Esophagus mucosa (tissue), 1 donor: ENCODE measurements at regions not wholly inside any gene's neighbourhood (a gene's known extent, or its start where the extent isn't known, plus 50 kb on each side); places are given as distances from the start of the nearest gene placed in this dataset.

ENCODE experiments used
- ATAC-seq: fragments of 200-7000 bp; cut with Tn5 transposase; one replicate; pipeline ENCODE4 v1.9.1; 2020
- donor health status: DM: yes; HTN: yes; CAD: no.

DNA sequence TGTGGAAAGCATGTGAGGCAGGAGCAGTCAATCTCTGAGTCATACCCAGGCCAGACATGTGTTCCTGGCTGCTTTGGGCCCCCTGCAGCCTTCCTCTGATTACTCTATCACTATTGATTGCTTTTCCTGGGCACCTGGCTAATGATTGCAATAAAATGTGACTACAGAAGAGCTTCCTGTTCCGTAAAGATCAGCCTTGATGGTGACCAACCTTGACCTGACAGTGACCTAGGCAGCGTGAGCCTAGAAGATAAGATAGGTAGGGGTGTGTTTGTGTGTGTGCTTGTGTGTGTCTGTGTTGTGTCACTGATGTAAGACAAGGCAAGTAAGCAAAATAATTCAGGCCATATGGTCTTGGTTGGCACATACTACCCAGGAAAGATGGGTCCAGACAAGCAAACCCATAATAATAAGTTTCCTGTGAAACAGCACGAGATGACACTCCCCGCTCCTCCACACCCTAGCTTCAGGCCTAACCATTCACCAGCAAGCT is 367.7 kb upstream of the CDH11 start:
- ATAC-seq, result peak; percentile 39

DNA sequence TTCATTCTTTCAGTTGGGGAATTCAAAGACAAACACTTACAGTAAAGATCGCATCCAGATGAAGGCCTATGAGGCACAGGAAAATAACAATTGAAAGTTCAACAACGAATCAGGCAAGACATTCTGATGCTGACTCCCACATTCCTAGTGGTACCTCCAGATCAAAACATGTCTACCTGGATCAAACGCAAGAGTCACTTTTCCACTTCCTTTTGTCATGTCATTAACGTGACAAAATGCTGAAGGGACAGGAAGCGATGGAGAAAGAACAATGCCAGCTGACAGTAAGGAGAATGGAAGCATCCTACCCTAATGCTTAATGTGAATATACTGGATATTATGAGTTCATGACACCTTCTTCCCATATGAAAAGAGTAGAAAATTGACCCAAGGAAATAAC is 365.4 kb upstream of the CDH11 start:
- ATAC-seq, result no peak

DNA sequence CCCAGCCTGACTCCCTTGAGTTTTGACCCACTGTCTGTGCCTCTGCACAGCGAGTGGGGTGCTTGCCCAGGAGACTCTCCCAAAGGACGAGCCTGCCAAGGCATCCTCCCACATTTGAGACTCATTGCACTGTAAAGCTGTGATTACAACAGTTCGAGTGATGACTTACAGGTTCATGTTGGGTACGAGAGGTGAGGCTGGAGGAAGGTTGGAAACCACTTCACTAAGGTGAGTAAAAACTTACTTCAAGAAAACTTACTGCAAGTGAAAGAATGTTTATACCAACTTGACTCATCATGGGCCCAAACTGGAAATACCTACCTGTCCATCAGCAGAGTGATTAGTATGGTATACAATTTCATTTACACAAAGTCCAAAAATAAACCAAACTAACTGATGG is 360.1 kb upstream of the CDH11 start:
- ATAC-seq, result peak; percentile 66

DNA sequence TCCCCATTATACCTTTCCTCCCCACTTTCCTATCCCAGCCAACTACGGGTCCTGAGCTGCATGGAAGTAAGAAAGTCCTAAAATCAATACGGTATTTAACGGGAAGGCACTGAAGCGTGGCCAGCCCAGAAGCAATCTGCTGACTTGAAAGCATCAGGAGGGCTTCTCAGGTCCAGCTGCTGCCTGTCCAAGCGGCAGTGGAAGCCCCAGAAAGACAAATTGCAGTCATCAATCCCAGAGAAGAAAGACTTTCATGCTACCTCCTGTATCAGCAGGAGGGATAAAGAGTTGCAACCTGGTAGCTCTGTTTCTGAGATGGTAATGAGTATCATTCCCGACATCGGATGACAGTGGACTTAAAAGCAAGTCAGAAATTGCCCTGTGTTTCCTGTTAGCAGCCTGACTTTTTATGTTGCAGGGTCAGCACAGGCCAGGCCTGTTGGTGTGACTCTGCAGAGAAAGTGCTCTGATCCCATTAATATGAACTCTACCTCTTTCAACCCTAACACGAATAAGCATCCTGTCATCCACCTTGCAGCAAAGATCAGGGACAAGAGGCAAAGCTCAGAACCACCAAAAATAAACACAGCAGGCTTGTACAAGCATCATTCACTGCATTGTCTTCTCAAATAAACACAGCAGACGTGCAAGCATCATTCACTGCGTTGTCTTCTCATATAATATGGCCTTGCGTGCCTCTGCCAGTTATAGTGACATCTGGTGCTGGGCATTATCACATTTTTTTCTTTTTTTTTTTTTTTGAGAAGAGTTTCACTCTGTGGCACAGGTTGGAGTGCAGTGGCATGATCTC is 358.6 kb upstream of the CDH11 start:
- no peak for ATAC-seq

DNA sequence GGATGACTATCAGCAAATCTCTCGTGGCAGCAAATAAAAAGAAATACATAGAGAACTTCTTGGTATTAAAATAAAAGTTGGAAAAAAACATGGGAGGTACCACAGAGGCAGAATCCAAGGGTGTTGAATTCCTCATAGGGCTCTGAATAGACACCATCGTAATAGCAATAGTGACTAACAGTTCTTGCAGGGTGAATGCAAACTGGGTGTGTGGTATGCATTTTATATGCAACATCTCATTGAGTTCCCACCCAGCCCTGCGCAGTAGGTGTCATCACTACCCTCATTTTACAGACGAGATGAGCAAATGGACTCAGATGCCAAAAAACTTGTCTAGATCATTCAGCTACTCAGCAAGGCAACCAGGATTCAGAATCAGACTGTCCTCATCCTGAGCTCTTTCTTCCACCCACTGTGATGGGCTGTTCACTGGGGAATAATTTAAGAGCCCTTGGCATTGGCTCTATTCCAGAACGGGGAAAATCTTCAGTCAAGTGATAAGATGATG is 354.6 kb upstream of the CDH11 start:
- ATAC-seq, result no peak

DNA sequence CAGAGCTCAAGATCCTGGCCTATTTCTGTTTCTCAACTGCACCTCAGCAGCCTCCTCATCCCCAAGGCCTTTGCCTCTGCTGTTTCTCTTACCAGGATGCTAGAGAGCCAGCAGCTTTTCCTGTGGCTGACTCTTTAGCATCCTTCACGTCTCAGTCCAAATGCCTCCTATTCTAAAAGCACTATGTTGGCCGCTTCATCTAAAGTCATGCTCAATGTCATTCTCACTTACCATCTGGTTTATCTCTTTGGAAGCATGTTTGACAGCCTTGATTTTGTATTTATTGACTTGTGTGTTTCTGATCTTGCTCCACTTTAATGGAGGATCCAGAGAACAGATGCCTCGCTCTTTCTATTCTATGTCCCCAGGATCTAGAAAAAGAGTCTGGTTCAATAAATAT is 351.8 kb upstream of the CDH11 start:
- no peak for ATAC-seq

DNA sequence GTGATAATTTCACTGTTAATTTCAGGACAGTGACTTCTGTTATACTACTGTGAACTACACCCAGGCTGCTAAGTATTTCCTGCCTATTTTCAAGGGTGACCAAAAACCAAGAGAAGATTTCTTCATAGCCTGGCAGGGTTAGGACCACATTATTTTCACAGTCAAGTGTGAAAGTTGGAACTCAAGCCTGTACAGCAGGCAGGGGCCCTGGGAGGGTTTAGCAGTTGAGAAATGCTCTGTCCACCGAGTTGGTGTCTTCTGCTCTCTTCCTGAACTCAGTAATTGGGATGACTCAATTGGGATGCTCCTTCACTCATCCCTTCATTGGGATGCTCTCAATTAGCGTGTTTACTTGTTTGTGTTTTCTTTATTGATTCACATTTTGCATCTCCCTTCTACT is 347.3 kb upstream of the CDH11 start:
- ATAC-seq, result no peak

DNA sequence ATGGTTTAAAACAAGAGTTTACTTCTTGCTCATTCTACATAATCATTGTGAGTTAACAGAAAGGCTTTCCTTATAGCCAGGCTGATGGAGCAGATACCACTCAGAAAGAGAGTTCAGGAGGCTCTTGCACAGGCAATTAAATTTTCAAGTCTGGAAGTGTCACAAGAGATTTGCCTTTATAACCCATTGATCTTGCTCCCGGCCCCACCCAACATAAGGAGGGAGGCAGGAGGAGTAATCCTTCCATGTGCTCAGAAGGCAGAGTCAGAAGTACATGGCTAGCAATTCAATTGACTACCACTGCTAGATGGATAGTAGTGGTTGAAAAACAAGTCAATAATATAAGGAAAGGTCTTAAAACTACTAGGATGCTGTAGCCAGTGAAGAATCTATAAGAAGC is 346.3 kb upstream of the CDH11 start:
- no peak for ATAC-seq

DNA sequence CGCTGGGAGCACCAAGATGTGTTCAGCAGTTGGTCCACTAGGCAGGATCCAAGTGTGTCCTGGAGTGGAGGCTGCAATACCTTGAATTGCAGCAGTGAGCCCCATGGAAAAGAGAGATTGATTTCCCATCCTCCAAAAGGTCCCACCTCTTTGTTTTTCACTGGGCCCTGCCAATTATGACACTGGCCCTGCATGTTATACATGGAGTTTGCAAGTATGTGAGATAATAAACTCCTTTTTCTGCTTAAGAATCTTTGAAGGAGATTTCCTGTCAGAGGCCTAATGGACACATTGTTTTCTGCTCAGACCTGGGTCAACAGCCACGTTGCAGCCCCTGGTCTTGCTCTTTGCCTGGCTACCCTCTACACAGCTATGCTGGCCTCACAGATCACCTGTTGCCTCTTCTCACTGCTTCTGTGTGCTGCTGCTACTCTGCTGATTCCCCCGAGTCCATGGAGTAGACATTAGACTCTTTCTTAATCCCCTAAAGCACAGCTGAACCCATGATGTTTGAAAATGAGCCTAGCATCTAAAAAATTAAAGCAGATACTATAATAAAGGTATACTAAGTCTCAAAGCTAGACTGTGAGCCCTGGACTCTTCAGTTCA is 341.9 kb upstream of the CDH11 start:
- no peak for ATAC-seq

DNA sequence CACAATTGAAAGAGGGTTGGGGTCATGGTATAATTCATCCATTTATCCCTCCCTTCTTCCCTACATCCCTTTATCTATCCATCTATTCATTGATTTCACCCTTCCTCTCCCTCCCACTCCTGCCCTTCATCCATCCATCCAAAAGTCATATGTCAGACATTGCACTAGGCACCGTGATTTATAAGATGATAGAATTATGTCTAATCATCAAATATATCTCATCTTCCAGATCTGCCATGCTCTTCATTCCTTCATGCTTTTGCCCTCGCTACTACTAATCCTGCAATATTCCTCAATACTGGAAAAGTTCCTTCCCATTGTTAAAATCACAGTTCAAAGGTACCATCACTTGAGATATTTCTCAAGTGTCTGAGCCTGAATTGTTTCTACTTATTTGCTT is 335.2 kb upstream of the CDH11 start:
- no peak for ATAC-seq

DNA sequence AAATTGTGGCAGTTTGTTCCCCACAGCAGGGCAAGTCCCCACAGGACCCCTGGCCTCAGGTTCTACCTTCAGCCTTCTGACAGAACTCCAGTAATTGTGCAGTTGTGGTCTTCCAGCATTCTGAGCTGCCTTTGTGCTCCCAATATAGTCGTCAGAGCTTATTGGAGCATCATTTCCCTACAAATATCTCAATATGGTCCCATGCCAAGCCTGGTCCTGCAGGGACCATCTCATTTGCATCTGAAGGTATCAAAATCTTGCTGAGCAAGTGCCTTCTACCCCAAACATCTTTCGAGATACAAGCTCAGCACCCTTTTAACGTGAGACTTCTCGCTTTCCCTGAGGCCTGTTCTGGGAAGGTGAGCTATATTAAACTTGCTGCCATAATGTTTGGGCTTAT is 333.9 kb upstream of the CDH11 start:
- ATAC-seq, result no peak

DNA sequence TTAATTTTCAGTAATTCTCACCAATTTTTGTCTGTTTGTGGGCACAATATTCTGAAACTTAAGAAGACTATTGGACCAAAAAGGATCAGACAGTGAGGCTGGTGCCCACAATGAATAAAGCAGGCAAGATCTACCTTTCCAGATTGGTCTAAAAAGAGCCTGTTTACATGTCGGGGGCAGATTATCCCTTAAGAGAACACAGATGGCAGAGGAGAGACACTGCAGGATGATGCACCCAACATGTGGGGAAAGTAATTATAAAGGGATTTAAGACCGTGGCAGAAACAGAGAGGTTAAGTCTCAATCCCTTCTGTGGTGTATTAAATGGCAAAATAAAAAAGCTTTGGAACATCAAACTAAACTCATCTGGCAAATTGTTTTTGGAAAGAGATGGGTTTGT is 331.8 kb upstream of the CDH11 start:
- no peak for ATAC-seq

DNA sequence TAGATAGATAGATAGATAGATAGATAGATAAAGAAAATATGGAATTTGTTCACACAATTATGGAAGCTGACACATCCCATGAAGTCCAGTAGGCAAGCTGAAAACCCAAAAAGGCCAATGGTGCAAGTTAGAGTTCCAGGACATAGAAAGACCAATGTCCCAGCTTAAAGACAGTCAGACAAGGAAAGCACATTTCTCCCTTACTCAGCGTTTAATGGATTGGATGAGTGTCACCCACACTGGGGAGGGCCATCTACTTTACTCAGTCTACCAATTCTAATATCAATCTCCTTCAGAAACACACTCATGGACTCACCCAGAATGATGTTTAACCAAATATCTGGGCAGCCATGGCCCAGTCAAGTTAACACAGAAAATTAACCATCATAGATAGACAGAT is 327.7 kb upstream of the CDH11 start:
- ATAC-seq, result no peak

DNA sequence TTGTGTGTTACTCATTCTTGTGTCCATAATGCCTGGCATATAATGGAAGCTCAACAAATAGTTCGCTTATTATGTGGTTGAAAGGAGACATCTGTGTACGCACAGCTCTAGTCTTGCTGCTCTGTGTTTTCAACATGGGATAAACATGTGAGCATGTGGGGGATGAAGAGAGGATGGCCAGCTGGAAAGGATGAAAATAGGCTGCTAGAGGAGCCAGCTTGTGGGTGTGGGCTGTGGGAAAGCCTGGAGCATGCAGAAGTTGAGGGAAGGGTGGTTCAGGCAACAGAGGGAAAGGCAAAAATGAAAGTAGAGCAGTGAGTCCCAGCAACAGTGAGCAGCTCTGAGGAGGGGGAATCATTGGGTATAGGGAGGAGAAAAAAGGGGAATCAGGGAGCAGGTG is 324.6 kb upstream of the CDH11 start:
- ATAC-seq, result no peak

DNA sequence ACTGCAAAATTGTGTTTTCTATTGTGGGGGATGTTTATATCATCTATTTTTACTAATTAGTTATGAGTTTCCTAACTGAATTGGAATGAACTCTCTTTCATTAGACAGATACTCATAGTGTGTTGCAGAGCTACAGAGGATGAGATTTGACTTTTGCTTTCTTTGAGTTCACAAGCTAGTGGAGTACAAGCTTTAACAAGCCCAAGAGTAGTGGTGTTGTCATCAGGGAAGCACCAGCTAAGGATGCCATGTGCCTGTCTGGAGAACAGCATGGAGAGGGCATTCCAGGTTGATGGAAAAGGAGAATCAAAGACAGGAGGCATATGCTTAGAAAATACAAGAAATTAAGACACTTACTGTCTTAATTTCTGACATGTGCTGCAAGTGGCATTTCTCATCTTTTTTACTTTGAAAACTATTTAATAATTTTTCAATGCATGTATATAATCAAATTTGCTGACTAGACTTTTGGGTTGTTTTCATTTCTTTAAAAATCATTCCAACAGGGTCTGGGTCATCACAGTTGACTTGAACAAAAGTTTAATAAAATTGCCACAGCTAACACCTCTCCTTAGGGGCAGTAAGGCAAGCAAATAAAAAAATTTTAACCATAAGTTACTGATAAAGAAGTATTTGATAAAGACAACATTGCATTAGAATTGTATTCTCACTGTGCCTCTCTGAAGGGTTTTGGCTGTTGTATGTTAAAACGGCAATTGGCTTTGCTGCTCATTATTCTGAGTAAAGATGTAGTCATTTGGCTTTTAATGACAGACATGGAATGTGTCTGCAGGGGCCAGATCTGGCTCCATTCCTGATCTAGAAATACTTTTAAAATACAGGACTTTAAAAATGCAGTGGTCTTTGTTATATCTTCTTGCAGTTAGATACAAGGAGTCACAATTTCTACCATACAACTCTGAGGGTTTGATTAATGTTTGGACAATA is 323.7 kb upstream of the CDH11 start:
- ATAC-seq, result no peak

DNA sequence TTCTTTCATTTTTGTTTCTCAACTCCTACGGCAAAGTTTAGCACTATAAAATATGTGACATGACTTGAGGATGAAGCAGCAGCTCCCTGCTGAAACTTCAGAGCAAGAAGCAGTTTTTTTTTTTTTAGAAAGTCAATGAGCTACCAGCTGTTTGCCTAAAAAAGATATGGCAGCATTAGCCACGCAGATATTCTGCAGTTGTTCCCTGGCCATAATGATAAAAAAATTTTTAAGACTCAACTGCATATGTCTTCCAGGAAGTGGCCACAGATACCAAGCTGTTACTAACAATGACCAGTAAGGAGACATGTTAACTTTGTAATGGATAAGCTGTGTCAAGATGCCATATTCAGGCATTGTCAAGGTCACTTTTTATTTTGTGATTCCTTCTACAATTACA is 319.6 kb upstream of the CDH11 start:
- no peak for ATAC-seq

DNA sequence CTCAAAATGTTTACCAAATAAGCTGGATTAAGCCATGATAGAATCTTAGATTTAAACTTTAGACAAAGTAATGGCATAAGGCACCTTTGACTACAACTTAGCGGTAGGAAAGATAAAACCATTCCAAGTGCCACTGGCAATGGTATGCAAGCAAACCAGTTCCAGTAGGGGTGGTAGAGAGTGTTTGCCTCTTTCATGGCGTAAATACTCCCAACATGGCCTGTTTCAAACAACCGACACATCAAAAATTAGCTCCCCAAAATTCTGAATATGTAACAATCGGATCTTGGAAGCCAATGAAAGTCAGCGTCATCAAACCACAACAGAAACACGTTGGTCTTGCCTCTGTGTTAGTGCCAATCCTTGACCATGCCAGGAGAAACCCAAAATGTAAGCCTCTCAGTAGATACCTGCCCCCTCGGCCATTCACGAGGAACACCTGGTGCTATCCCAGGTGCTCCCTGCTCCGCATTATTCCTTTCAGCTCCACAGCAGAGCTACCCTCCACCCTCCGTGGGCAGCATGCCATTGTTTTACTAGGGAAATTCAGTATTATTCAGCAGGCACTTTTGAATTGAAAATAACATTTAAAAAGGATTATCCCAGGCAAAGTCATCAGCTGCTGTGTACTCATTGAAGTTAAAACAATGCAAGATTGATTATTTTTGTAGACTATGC is 307.8 kb upstream of the CDH11 start:
- no peak for ATAC-seq

DNA sequence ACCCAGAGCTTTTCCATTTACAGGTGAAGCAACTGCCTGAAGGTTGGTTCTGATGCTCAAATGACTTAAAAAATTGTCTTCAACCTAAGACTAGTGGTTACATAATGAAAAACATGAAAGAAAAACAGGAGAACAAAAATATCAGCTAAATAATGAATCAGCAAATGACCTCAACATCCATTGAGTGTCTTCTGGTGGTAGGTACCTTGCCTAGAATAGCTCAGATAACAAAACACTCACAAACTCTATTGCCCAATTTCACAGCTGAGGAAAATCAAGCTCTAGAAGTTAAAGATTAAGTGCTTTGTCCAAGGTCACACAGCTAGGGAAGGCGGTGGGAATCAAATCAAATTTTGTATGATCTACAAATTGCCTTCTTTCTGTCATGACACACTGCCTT is 304.6 kb upstream of the CDH11 start:
- ATAC-seq, result no peak

DNA sequence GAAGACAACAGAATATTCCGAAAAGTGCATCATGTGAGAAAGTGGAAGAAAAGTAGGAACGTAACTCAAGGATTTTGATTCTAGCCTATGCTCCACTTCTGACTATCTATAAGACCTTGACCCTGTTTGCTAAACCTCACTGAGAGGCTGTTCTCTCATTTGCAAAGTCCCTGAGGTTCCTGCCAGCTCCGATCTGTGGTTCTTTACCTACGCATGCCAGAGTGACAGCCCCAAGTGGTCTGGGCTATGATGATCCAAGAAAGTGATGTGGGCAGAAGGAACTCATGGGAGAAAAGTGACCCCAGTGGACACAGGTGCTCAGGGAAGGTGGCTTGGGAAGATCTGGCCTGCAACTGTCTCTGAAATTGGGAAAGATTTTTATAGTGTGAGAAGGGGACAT is 301.1 kb upstream of the CDH11 start:
- ATAC-seq, result no peak

DNA sequence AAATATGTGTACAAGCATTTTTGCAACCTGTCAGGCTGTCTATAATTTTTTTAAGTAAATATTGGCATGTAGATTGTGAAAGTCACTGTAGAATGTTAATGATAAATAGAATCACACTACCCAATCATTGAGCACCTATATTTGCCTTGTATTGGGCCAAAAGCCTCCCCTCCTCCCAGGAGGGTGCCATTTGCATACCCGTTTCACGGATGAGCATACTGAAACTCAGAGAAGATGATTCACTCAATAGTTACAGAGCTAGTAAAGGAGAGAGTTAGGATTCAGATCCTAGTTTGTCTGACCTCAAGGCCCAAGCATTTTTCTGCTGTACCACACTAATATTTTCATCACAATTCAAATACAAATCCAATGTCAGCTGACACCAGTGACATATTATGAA is 299.7 kb upstream of the CDH11 start:
- ATAC-seq, result no peak

DNA sequence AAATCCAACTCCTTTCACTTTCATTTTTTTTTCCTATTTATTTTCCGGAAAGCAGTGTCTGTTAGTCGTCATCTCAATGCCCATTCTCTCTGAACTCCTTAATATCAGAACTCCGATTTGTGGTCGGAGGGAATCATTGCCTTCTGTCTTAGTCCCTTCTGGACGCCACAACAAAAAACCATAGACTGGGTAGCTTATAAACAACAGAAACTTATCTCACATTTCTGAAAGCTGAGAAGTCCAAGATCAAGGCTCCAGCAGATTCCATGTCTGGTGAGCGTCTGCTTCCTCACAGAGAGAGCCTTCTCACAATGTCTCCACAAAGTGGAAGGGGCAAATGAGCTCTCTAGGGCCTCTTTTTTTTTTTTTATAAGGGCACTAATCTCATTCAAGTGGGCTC is 296.6 kb upstream of the CDH11 start:
- no peak for ATAC-seq

DNA sequence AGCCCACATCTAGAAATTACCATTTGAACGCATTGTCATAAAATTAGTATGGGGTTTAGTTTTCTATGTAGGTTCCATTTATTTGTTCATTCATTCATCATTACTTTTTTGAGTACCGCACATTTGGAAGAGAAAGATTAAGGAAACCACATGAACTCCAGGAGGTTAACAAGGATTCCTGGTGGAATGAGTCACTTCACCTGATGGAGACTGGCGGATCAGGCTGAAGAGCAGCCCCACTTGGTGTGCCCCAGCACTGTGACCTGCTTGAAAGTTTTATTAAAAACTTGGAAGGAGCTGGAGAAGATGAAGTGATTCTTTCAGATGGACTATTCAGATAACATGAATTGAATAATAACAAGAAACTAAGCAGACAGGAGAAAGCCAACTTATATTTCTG is 293.6 kb upstream of the CDH11 start:
- no peak for ATAC-seq
